ENCODE measurements at regions not wholly inside any gene's neighbourhood (a gene's known extent, or its start where the extent isn't known, plus 50 kb on each side); places are given as distances from the start of the nearest gene placed in this dataset.

DNA sequence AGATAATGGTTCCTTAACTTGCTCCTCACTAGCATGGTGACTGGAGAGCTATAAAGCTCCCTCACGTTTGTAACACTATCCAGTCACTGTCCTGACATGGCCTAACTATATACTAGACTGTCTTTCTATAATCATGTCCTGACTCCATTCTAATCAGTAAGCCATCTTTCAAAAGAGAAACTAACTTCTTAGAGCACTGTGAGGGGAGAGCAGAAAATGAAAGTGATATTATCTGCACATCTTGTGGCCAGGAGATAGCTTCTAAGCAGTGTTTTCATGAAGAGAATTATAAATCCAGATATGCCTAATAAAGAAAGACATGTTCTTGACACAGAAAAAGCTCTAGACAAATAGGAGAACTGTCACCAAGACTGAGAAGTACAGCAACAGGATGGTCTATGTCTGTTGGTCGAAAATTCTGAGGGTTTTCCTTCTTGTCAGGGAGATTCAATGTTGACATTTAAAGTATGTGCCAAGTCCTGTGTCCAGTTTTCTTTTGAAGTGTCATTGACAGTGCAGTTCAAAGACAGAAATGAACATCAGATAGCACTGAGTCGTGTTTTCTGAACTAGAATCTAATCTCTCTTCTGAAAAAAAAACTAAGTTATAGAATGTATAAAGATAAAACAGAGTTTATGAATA is 230.6 kb upstream of the PEX5L start (continued):
- TF ChIP-seq, protein P1, sequence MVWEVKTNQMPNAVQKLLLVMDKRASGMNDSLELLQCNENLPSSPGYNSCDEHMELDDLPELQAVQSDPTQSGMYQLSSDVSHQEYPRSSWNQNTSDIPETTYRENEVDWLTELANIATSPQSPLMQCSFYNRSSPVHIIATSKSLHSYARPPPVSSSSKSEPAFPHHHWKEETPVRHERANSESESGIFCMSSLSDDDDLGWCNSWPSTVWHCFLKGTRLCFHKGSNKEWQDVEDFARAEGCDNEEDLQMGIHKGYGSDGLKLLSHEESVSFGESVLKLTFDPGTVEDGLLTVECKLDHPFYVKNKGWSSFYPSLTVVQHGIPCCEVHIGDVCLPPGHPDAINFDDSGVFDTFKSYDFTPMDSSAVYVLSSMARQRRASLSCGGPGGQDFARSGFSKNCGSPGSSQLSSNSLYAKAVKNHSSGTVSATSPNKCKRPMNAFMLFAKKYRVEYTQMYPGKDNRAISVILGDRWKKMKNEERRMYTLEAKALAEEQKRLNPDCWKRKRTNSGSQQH (CRISPR knock-in tag; IDR thresholded peaks at IDR 0.05) = no peak
- TF ChIP-seq, protein P2, sequence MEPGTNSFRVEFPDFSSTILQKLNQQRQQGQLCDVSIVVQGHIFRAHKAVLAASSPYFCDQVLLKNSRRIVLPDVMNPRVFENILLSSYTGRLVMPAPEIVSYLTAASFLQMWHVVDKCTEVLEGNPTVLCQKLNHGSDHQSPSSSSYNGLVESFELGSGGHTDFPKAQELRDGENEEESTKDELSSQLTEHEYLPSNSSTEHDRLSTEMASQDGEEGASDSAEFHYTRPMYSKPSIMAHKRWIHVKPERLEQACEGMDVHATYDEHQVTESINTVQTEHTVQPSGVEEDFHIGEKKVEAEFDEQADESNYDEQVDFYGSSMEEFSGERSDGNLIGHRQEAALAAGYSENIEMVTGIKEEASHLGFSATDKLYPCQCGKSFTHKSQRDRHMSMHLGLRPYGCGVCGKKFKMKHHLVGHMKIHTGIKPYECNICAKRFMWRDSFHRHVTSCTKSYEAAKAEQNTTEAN (CRISPR knock-in tag; IDR thresholded peaks at IDR 0.05) = no peak
- TF ChIP-seq SMARCA4 (IDR thresholded peaks at IDR 0.05) (no peak), SIRT6 (IDR thresholded peaks at IDR 0.05; ENCODE audit: low read depth, low read length) (no peak), SRSF9 (IDR thresholded peaks at IDR 0.05; ENCODE audit: borderline replicate concordance, low read depth, low read length) (no peak), ZBTB17 (CRISPR knock-in tag; IDR thresholded peaks at IDR 0.05) (no peak)

DNA sequence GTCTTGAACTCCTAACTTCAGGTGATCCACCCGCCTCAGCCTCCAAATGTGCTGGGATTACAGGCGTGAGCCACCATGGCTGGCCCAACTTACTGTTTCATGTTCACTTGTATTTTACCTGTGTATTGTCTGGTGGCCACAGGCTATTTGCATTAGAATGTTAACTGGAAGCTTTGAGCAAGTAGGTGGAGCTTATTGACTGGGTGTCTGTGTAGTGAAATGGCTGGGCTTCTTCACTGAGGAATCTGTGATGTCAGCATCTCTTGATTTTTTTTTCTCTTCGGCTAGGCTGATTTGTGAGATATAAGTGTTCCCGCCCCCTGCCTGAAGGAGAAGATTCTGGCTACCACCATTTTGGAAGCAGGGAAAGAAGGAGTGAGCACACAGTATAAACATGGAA is 237.8 kb upstream of the PEX5L start:
- Histone ChIP-seq H3K9me1 (ENCODE audit: control insufficient read depth, insufficient read depth, low read length) (no peaks in the 10 kb centered on the region), H3K4me3 (no peak overlapping the region), H3K36me3 (ENCODE audit: control insufficient read depth, insufficient read depth, low read length) (no peaks in the 10 kb centered on the region), H3K27ac (ENCODE audit: extremely low read depth, low read depth, low read length) (no peak overlapping the region), H2AFZ (ENCODE audit: low read depth, low read length) (no peak overlapping the region), H3K9me3 (replicated peaks; ENCODE audit: control insufficient read depth, insufficient read depth, low read depth, low read length) (no peaks in the 10 kb centered on the region), H3K79me2 (ENCODE audit: control insufficient read depth, insufficient read depth, low read length) (no peaks in the 10 kb centered on the region), H3K9ac (ENCODE audit: insufficient read depth in 1 of 2, low read depth in 2 of 2, low read length in 2 of 2) (no peak overlapping the region), H3K4me1 (replicated peaks in 1 of 2; ENCODE audit: control insufficient read depth in 2 of 2, insufficient read depth in 2 of 2, low read length in 2 of 2) (no peaks in the 10 kb centered on the region), H3K27me3 (ENCODE audit: control insufficient read depth in 2 of 2, insufficient read depth in 2 of 2, low read length in 2 of 2) (no peaks in the 10 kb centered on the region), H3K4me2 (ENCODE audit: insufficient read depth, low read length) (no peak overlapping the region), H4K20me1 (replicated peaks; ENCODE audit: control insufficient read depth, insufficient read depth, low read length) (no peaks in the 10 kb centered on the region)
- intact Hi-C loops (cut with micrococcal nuclease) (no loop called here), in situ Hi-C loops (cut with MboI) (no loop called here)
- DNase-seq (ENCODE audit: extremely low read depth in 1 of 4, low spot score in 3 of 4) (no peak), ATAC-seq (no peak), FAIRE-seq (no peak)
- POLR2A ChIA-PET = no interaction called here
- CTCF ChIA-PET (ENCODE audit: low intra/inter-chr PET ratio) = no interaction called here
- 0% methylated on average over 4 of the region's 4 CpGs for WGBS (ENCODE audit: insufficient coverage, low coverage, missing lambda C conversion rate)
- no TSS peak for BruUV-seq (replicated peaks)
- TF ChIP-seq NFE2L1 (tag; IDR thresholded peaks at IDR 0.05; ENCODE audit: borderline replicate concordance, low read depth) = no peak
- no peak for TF ChIP-seq TRIM28 (IDR thresholded peaks at IDR 0.05)
- no peak for TF ChIP-seq ZFP36 (IDR thresholded peaks at IDR 0.05; ENCODE audit: low read depth, low read length, partially characterized antibody)
- TF ChIP-seq, protein P3, sequence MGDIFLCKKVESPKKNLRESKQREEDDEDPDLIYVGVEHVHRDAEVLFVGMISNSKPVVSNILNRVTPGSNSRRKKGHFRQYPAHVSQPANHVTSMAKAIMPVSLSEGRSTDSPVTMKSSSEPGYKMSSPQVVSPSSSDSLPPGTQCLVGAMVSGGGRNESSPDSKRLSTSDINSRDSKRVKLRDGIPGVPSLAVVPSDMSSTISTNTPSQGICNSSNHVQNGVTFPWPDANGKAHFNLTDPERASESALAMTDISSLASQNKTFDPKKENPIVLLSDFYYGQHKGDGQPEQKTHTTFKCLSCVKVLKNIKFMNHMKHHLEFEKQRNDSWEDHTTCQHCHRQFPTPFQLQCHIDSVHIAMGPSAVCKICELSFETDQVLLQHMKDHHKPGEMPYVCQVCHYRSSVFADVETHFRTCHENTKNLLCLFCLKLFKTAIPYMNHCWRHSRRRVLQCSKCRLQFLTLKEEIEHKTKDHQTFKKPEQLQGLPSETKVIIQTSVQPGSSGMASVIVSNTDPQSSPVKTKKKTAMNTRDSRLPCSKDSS (IDR thresholded peaks at IDR 0.05; ENCODE audit: low read depth, partially characterized antibody) = no peak
- TF ChIP-seq NCOR1 (IDR thresholded peaks at IDR 0.05) = no peak
- TF ChIP-seq, protein P4, sequence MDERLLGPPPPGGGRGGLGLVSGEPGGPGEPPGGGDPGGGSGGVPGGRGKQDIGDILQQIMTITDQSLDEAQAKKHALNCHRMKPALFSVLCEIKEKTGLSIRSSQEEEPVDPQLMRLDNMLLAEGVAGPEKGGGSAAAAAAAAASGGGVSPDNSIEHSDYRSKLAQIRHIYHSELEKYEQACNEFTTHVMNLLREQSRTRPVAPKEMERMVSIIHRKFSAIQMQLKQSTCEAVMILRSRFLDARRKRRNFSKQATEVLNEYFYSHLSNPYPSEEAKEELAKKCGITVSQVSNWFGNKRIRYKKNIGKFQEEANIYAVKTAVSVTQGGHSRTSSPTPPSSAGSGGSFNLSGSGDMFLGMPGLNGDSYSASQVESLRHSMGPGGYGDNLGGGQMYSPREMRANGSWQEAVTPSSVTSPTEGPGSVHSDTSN (CRISPR knock-in tag; IDR thresholded peaks at IDR 0.05; ENCODE audit: low read depth) = no peak
- TF ChIP-seq, protein P4 (tag; conservative IDR thresholded peaks at IDR 0.05; ENCODE audit: low read depth) = no peak
- no peak for TF ChIP-seq CREBBP (IDR thresholded peaks at IDR 0.05; ENCODE audit: low read depth, low read length)
- TF ChIP-seq ZBED1 (IDR thresholded peaks at IDR 0.05) = no peak
- no peak for TF ChIP-seq MYNN (IDR thresholded peaks at IDR 0.05)
- TF ChIP-seq MYNN (CRISPR knock-in tag; IDR thresholded peaks at IDR 0.05) = no peak
